CD4-positive, alpha-beta T cell treated with Interleukin-17A for 1 hour (primary cell): ENCODE measurements at regions not wholly inside any gene's neighbourhood (a gene's known extent, or its start where the extent isn't known, plus 50 kb on each side); places are given as distances from the start of the nearest gene placed in this dataset.
"Not testable (repeated sequence)": the region's sequence is repeated elsewhere in the genome, so short reads cannot be mapped to it uniquely, and the experiment has no call there.

Experiments
- DNase-seq: peaks from one replicate; pipeline ENCODE4 v3.0.0-alpha.2; 2020

DNA sequence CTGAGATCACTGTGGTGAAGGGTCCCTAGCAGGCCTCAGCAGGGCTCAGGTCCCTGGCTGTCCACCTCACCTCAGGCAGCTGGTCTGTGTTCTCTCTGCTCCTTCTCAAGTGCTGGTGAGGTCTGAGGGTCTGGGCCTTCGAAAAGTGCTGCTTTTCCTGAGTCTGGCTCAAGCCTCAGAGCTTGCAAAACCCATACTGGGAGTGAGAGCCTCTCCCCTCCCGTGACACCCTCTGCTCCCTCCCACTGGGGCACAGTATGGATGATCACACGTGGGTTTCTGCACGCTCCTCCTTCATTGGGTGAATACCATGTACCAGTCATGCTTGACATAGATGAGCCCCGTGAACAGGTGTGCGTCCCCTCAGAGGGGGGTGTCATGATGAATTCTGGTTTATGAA lies 73.3 kb upstream of the WASF3 start:
- DNase-seq, result no peak

DNA sequence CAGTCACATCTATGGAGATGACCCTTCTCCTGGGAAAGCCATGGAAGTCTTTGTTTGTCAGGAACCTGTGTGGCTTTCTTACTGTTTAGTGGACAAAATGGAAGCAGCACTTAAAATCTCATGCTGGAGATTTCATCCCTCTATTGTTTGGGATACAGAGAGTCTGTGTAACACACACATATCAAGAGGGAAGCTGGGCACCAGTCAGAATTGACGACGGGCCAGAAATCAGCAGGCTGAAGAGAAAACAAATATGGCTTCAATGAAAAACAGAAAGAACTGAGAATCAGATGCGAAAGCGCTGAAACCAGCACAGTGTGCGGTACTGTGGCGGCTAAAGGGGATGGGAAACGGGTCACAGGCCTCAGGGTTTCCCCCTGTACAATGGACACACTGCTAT lies 72.2 kb upstream of the WASF3 start:
- DNase-seq, result no peak

DNA sequence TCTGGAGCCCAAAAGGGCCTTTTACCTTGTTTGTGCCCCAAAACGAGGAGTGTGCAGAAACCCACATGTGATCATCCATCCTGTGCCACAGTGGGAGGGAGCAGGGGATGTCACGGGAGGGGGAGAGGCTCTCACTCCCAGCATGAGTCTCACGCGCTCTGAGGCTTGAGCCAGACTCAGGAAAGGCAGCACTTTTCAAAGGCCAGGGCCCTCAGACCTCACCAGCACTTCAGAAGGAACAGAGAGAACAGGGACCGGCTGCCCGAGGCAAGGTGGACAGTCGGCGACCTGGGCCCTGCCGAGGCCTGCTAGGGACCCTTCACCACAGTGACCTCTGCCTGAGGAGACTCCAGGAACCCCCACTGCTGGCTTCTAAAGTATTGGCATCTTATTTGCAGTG lies 71.7 kb upstream of the WASF3 start:
- DNase-seq, result no peak

DNA sequence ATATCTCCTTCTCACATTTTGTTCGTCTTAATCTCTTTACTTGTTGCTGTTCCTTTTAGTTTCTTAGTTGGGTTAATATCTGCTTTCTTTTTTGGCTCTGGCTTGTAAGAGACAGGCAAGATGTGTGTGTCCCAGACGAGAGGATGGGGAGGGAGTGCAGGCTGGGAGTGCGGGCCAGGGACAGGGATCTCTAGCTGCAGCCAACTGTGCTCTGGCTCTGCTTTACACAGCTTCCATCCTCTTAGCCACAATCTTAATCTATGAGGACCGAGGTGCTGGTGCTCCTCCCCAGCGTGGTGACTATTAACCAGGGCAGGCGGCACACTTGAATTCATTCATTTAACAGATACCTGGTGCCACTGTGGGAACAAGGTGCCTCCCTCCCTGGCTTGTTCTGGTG lies 70.9 kb upstream of the WASF3 start:
- no peak for DNase-seq

DNA sequence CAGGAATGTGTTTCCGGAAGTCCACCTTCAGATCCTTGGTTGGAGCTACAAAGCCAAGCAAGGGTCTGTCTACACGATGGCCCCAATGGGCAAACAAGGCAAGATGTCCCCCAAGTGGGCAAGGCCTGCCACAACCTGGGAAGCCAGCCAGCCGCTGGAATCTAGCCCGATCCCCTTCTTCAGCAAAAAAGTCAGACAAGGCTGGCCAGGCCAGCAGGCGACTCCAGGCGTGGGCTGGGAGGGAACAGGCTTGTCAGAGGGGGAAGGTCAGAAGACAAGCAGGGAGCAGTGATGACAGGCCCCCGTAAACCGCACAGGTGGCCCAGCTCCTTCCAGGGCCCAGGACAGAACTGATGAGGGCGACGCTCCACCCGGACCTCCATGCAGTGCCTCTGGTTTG lies 69.7 kb upstream of the WASF3 start:
- DNase-seq, result no peak

DNA sequence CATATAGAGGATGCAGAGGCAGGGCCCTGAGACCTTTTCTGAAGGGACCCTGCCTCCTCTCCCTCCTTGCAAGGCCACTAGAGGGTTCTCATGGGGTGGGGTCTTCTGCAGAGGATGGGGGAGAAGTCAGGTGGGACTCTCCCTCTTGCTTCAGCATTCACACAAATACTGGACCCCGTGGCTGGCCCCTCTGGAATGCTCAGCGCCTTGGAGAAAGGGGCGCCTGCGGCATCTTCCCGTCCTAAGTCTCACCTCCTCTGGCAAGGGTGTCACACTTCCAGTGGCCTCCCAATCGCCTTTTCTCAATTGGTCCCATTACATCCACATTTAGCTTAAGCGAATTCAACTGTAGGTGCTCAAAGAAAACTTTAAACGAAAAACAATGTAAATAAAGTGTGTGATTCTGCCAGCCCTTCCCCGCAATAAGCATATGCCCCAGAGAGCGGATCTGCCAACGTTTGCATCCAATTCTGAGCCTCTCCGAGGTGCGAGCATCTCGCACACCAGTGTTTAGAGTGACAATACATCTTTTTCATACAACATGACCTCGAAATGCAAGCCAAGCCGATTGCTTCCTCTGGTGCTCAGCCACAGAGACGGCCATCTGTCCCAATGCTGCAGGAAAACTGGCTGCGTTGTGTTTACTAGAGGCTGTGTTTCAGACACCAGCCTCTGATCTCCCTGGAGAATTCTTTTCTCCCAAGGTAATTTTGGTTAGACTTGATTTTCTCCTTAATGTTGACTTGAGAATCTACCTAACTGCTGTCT lies 69.1 kb upstream of the WASF3 start:
- no peak for DNase-seq

DNA sequence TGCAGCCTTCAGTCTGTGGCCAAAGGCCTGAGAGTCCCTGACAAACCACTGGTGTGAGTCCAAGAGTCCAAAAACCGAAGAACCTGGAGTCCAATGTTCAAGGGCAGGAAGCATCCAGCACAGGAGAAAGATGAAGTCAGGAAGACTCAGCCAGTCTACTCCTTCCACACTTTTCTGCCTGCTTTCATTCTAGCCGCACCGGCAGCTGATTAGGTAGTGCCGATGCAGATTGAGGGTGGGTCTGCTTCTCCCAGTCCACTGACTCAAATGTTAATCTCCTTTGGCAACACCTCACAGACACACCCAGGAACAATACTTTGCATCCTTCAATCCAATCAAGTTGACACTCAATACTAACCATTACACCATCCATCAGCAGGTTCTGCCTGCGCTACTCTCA lies 65.2 kb upstream of the WASF3 start:
- DNase-seq, result not testable (repeated sequence)

DNA sequence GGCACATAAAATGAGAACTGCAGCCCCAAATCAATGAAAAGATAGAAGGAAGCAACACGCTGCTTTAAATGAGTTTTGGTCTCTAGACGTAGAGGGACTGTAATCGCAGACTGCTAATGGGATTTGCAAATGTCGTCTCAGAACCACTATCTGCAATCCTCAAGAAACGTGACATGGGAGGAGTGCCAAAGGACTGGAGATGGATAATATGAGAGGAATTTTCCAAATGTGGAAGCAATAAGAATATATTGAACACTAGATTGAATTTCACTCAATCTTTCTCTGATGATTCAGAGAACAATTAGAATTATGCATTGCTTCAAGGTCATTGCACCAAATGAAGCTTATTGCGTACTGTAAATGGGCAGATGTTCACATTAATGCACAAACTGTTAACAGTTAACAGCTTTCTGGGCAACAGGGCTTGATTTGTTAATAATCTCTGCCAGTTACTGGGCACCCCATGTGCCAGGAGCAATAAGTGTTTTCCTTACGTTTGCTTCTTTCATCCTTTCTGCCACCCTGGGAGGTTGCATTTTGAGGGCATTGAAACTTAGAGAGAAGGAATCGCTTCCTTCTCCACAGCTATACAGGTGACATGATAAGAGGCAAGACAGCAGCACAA lies 62.8 kb upstream of the WASF3 start:
- DNase-seq, result no peak

DNA sequence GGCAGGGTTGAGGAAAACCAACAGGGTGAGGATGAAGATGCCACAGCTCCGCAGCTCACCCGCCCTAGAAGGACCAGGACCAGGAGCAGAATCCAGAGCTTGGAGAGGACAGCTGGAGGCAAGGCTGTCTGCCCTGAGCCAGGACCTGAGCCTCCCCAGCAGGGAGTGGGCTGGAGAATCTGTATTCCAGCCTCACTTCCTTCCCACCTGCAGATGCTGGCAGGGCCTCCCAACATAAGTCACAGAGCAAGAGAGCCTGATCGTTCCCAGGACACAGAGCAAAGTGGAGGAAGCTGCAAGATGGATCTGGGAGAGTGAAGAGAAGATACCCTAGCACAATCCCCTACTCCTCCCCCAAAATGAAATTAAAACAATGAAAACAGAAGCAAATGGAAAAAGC lies 61.7 kb upstream of the WASF3 start:
- DNase-seq, result no peak

DNA sequence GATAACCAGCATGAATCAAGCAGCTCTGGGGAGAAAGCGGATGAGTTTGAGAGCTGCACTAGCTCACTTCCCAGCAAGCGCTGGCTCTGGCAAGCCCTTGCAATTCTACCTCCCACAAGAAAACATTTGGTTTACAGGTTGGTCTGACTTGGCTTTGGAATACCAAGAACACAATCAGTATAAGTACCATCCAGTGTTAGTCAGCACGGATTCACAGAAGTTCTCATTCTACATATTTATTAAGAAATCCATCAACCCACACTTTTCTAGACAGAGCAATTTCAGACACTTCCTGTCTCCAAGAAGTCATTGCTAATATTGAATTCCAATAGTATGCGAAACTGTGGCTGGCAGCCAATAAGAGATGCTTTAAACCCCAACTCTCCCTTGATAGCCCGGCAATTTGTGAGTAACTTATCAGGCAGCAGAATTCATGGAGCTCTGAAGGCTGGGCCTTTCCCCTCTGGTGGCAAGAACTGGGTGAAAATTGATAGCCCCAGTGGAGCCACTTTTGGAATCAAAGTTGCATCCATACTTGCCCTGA lies 59.4 kb upstream of the WASF3 start:
- no peak for DNase-seq

DNA sequence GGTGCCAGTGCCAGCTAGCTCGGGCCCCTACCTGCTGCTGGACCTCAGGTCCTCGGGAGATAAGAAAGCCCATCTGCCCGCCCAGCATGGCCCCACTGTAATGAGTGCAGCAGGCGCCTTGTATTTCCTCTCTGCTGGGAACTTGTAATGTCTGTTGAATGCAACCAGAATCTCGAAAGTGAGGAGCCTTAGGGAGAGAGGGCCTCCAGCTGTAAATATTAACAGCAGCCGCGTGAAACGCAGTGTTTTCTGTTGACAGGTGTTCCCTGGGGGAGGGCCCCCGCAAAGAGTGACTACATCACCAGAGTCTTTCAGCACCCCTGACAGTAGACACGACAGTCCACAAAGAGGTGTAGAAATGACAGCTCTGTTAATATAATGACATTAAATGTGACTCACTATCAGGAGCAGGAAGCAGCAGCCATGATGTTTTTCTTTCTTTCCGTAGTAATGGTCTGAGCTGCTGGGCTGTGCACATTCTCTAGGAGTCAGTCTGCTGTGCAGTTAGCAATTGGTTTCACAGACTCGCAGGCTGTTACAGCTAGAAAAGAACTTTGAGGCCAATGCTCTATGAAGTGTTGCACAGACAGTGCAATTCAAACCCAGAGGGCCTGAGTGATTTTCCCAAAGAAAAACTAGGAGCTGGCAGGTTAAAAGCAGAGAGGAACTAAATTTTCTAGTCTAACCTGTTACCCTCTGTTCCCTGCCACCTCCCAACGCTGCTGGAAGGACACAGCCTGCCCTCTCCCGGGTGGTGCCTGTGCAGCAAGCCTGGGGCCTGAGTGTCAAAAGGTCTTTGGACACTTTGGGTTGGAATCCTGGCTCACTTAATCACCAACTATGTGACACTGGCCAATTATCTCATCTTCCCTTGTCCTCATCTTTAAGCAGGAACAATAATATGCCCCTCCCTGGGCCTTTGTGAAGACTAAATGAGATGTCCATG lies 58.6 kb upstream of the WASF3 start:
- no peak for DNase-seq

DNA sequence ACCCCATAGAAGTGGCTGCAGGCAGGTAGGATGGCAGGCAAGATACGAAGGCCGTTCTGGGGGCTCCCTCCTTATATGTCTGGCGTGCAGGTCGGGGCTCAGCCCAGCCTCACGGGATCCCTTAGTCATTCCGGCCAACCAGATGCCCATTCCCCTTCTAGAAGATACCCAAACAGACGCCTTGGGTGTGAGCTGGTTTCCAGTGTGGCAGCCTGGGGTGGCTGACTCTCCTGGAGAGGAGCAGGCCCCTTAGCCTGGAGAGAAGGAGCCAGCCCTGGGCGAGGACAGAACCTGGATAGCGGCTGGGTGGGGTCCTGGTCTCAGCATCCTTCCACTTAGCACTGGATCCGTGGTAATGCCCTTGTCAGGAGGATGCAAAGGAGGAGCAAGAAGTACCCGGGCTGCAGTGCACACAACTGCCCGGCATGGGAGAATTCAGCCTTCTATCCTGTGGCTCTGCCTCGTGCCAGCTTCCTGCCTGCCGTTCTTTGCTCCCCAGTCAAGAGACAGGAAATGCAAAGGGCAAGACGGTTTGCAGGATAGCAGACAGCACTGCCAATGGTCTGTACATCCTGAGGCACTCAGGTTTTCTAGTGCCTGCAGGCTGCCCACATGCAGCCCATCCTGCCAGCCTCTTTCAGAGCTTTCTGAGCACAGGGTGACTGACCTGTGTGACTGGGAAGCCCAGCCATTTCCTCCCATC lies 56.7 kb upstream of the WASF3 start:
- DNase-seq, result no peak

DNA sequence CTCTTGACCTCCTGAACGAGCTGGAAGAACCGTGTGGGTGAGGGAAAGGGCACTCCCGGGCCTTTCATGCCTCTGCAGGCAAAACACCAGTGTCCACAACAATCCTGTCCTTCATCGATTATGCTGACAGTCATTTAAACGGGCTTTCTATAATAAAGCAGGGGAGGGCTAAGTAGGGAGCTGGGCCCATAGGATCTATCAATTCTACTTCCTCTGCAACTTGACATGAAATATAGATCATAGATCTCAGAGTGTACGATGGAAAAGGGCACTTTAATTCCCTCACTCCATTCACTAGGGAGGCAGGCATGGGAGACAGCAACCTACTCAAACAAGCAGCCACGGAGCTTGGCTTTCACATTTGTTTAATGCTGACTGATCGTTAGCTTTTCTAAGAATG lies 55.8 kb upstream of the WASF3 start:
- no peak for DNase-seq

DNA sequence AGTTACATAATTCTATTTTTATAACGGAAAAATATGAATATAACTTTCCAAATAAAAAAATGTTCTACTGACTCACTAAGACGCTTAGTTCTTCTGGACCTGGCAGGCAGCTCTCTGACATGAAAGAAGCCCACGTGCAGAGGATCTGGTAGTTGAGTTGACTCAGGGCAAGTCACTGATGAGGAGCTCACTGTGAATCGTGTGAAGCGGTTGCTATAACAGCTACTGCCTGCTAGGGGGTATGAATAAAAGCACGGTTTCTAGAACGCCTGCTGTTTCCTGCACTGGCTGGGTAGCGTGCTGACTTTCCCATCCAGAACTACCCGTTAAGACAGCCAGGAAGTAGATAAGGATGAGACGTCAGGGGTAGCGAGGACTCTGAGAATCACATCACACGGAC lies 54.7 kb upstream of the WASF3 start:
- peak; percentile 3 for DNase-seq

DNA sequence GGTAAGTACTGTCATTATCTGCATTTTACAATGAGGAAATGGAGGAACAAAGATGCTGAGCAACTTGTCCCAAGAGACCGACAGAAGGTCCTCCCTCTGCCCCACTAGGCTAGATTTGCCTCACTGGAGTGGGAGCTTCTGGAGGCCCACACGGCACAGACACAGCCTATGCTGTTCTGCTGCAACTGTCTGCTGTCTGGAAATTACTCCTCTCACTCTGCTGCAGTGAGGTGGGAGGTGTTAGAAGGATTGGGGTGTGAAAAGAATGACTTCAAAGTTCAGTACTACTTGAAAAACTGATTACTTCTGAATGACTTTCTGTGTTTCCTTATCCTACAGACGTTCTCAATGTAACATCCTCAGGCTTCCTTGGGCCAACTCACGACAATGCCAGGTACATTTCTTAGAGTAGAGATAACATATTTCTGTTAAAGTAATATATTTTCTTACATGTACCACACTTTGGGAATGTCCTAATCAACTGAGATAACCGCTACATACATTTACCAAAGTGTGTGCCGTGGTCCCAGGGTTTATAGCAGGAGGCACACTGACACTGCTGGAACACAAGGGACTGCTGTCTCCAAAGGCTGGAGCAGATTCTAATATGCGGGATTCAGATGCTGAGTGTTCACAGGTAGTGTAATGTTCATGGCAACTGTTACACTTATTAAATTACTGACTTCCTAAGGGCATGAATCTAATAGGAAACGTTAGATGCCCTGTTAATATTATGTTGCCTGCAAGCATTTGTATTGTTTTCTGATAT lies 53.5 kb upstream of the WASF3 start:
- DNase-seq, result no peak
